Endothelial cell of umbilical vein (primary cell): ENCODE measurements at regions not wholly inside any gene's neighbourhood (a gene's known extent, or its start where the extent isn't known, plus 50 kb on each side); places are given as distances from the start of the nearest gene placed in this dataset.

Experiments used
- BruUV-seq: library from RNA; stranded (reverse); fragments of 400-500 nt; replicated peaks from 2 replicates; lab custom pipeline; 2021; lab: Mats Ljungman, UMichigan
- CTCF ChIA-PET: fragments of 300-600, 350-600 bp; sonication (Branson Sonifier 250); formaldehyde crosslinking; loops from one replicate; lab custom pipeline; 2021; ENCODE audit warnings: antibody characterized with exemption, inconsistent platforms; lab: Charles Lee
- POLR2A ChIA-PET: fragments of 300-600, 350-600 bp; sonication (Branson Sonifier 250); formaldehyde crosslinking; loops from one replicate; lab custom pipeline; 2021; ENCODE audit warnings: antibody characterized with exemption, inconsistent platforms; lab: Charles Lee
- DNase-seq: peaks from one replicate; pipeline ENCODE4 v3.0.0-alpha.2; 2011; ENCODE audit warnings: low read depth, low spot score
- FAIRE-seq: peaks from 2 replicates; lab custom pipeline; 2011; peaks lifted over from hg19 to GRCh38; lab: Jason Lieb, UNC
- H2AFZ ChIP-seq: 2 replicates; pipeline ENCODE4 v1.6.0; 2012; ENCODE audit warnings: low read depth, low read length, control low read depth, inconsistent platforms
- H3K27ac ChIP-seq: 2 replicates; pipeline ENCODE4 v1.5.1; 2011; ENCODE audit warnings: low read depth, mild to moderate bottlenecking, control low read depth, low read length, moderate library complexity; ENCODE audit not compliant: insufficient read depth
- H3K27me3 ChIP-seq, 2 experiments: 2 replicates each; pipeline versions ENCODE4 v1.6.0 to v1.6.1; 2011; ENCODE audit warnings: low read length in 2 of 2, mixed read lengths in 1 of 2; ENCODE audit not compliant: control insufficient read depth in 2 of 2, insufficient read depth in 2 of 2
- H3K36me3 ChIP-seq, 2 experiments: 2 replicates in 1 of 2; 3 replicates in 1 of 2; pipeline ENCODE4 v1.5.1; 2011; ENCODE audit warnings: low read length in 2 of 2, mild to moderate bottlenecking in 1 of 2, moderate library complexity in 1 of 2; ENCODE audit not compliant: control insufficient read depth in 2 of 2, insufficient read depth in 2 of 2; ENCODE audit errors: extremely low read depth in 1 of 2
- H3K4me1 ChIP-seq: 3 replicates; pipeline ENCODE4 v1.5.1; 2011; ENCODE audit warnings: mild to moderate bottlenecking, low read length; ENCODE audit not compliant: control insufficient read depth, insufficient read depth; ENCODE audit errors: extremely low read depth
- H3K4me2 ChIP-seq: 2 replicates; pipeline ENCODE4 v1.6.1; 2011; ENCODE audit warnings: low read length, control low read depth, mixed read lengths; ENCODE audit not compliant: insufficient read depth
- H3K4me3 ChIP-seq, 3 experiments: fragments of 200-600 bp in 1 of 3; sonication (generic), shearing (Covaris generic) in 1 of 3; replicated peaks in 1 of 3; 2 replicates each; pipeline ENCODE4 v1.5.1; 2011 to 2016; ENCODE audit warnings: control low read depth in 3 of 3, low read length in 3 of 3, mild to moderate bottlenecking in 2 of 3, inconsistent platforms in 1 of 3, low read depth in 1 of 3, moderate library complexity in 1 of 3; ENCODE audit not compliant: insufficient read depth in 1 of 3
- H3K79me2 ChIP-seq: 2 replicates; pipeline ENCODE4 v1.6.0; 2012; ENCODE audit warnings: low read length, inconsistent platforms; ENCODE audit not compliant: control insufficient read depth, insufficient read depth
- H3K9ac ChIP-seq: replicated peaks from 2 replicates; pipeline ENCODE3; 2011; ENCODE audit warnings: low read length, control low read depth; ENCODE audit not compliant: insufficient read depth; ENCODE audit errors: extremely low read depth
- H3K9me1 ChIP-seq: replicated peaks from 3 replicates; pipeline ENCODE4 v1.6.0; 2011; ENCODE audit warnings: mild to moderate bottlenecking, low read length; ENCODE audit not compliant: control insufficient read depth, insufficient read depth; ENCODE audit errors: extremely low read depth
- H3K9me3 ChIP-seq: replicated peaks from 2 replicates; pipeline ENCODE4 v1.5.1; 2012; ENCODE audit warnings: low read length, inconsistent platforms; ENCODE audit not compliant: control insufficient read depth, insufficient read depth
- H4K20me1 ChIP-seq: replicated peaks from 2 replicates; pipeline ENCODE3; 2011; ENCODE audit warnings: mild to moderate bottlenecking, low read length; ENCODE audit not compliant: control insufficient read depth, insufficient read depth; ENCODE audit errors: extremely low read depth
- EZH2 ChIP-seq: IDR thresholded peaks from 2 replicates; pipeline ENCODE4 v1.6.1; 2012; ENCODE audit warnings: borderline replicate concordance, low read depth, mild to moderate bottlenecking, moderate library complexity, low read length, inconsistent platforms; ENCODE audit not compliant: severe bottlenecking
- FOS ChIP-seq: IDR thresholded peaks from 2 replicates; pipeline ENCODE4 v1.6.1; 2011; ENCODE audit warnings: mild to moderate bottlenecking, low read length, moderate library complexity, borderline replicate concordance; ENCODE audit not compliant: insufficient read depth
- GATA2 ChIP-seq: IDR thresholded peaks from 2 replicates; pipeline ENCODE4 v1.7.0; 2011; ENCODE audit warnings: low read depth, mild to moderate bottlenecking, moderate library complexity, mixed read lengths, low read length; ENCODE audit not compliant: insufficient read length, insufficient read depth
- JUN ChIP-seq: IDR thresholded peaks from 2 replicates; pipeline ENCODE4 v1.6.1; 2011; ENCODE audit warnings: borderline replicate concordance, low read depth; ENCODE audit not compliant: insufficient read length, insufficient read depth
- MYC ChIP-seq: IDR thresholded peaks from one replicate; pipeline ENCODE4 v1.6.1; 2011; ENCODE audit warnings: mild to moderate bottlenecking, low read depth, low read length
- POLR2A ChIP-seq: IDR thresholded peaks from 2 replicates; pipeline ENCODE4 v1.6.1; 2012; ENCODE audit warnings: low read depth, mild to moderate bottlenecking, control low read depth, low read length
- POLR2AphosphoS5 ChIP-seq: IDR thresholded peaks from 2 replicates; pipeline ENCODE4 v1.6.1; 2012; ENCODE audit warnings: low read depth, mild to moderate bottlenecking, control low read depth, low read length, moderate library complexity; ENCODE audit not compliant: insufficient read depth
- dilution Hi-C: fragments of 300-500 bp; cut with MboI; formaldehyde crosslinking; loops from one replicate; pipeline ENCODE4 v1.15.0; 2019; ENCODE audit warnings: low sequenced_read_pairs; ENCODE audit not compliant: extremely low pct_ligation_motif_present
- intact Hi-C: fragments of 100-400 bp; cut with micrococcal nuclease; formaldehyde crosslinking; loops from one replicate; pipeline ENCODE4 v1.10.0; 2022
- TF ChIP-seq, protein P1 (sequence below): IDR thresholded peaks from 2 replicates; pipeline ENCODE4 v1.6.1; 2011; ENCODE audit not compliant: insufficient read depth, insufficient read length
- TF ChIP-seq, protein P2 (sequence below), 2 donors: IDR thresholded peaks; 1 replicate in 1 of 2; 2 replicates in 1 of 2; pipeline ENCODE4 v1.5.1; 2011; ENCODE audit warnings: low read length in 2 of 2, mild to moderate bottlenecking in 2 of 2, moderate library complexity in 2 of 2, control low read depth in 1 of 2, inconsistent platforms in 1 of 2, low read depth in 1 of 2; ENCODE audit not compliant: insufficient read depth in 1 of 2; ENCODE audit errors: extremely low read depth in 1 of 2

DNA sequence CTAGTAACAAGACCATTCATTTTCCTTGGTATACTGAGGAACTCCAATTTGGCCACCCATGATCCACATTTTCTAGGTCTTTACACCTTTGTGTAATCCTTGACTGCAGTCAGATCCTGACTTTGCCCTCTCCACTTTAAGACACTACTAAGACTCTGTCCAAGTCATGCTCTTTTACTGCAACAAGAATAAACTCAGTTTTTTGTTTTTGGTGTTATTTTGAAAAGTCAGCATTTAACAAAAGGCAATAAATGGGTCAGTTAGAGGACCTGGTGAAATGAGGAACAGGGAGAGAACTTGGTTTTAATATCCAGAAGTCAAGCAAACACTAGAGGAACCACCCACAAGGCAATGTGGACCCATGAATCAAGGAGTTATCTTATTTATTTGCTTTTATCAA is 252.2 kb upstream of the RBBP8 start:
- Histone ChIP-seq H3K79me2 (no peaks in the 10 kb centered on the region), H3K4me2 (no peak overlapping the region), H3K27me3 (no peaks in the 10 kb centered on the region), H3K4me3 (no peak overlapping the region), H3K9me3 (no peaks in the 10 kb centered on the region), H2AFZ (no peak overlapping the region), H3K9me1 (no peaks in the 10 kb centered on the region), H3K27ac (no peak overlapping the region), H3K36me3 (no peaks in the 10 kb centered on the region), H4K20me1 (no peaks in the 10 kb centered on the region), H3K4me1 (peaks cover 8% of the 10 kb centered on the region), H3K9ac (no peak overlapping the region)
- TF ChIP-seq POLR2AphosphoS5 (no peak), POLR2A (no peak), FOS (no peak), GATA2 (no peak), JUN (no peak), EZH2 (no peak), MYC (no peak)
- TF ChIP-seq, protein P1, sequence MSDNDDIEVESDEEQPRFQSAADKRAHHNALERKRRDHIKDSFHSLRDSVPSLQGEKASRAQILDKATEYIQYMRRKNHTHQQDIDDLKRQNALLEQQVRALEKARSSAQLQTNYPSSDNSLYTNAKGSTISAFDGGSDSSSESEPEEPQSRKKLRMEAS: no peak
- TF ChIP-seq, protein P2, sequence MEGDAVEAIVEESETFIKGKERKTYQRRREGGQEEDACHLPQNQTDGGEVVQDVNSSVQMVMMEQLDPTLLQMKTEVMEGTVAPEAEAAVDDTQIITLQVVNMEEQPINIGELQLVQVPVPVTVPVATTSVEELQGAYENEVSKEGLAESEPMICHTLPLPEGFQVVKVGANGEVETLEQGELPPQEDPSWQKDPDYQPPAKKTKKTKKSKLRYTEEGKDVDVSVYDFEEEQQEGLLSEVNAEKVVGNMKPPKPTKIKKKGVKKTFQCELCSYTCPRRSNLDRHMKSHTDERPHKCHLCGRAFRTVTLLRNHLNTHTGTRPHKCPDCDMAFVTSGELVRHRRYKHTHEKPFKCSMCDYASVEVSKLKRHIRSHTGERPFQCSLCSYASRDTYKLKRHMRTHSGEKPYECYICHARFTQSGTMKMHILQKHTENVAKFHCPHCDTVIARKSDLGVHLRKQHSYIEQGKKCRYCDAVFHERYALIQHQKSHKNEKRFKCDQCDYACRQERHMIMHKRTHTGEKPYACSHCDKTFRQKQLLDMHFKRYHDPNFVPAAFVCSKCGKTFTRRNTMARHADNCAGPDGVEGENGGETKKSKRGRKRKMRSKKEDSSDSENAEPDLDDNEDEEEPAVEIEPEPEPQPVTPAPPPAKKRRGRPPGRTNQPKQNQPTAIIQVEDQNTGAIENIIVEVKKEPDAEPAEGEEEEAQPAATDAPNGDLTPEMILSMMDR (IDR thresholded peaks at IDR 0.05; ENCODE audit: extremely low read depth in 1 of 2, insufficient read depth in 1 of 2, low read depth in 1 of 2, low read length in 2 of 2): no peak
- BruUV-seq: no TSS peak
- ChIA-PET CTCF (no interaction called here), POLR2A (no interaction called here)
- FAIRE-seq: no peak
- intact Hi-C loops (no loop called here), dilution Hi-C loops (no loop called here)
- DNase-seq: no peak
